CD4-positive, alpha-beta T cell treated with Interleukin-21 for 1 hour (primary cell): ENCODE measurements at regions not wholly inside any gene's neighbourhood (a gene's known extent, or its start where the extent isn't known, plus 50 kb on each side); places are given as distances from the start of the nearest gene placed in this dataset.
"Not testable (repeated sequence)": the region's sequence is repeated elsewhere in the genome, so short reads cannot be mapped to it uniquely, and the experiment has no call there.

Experiments
- DNase-seq: peaks from one replicate; pipeline ENCODE4 v3.0.0-alpha.2; 2020

- DNase-seq = no peak
These were observed 170.6 kb upstream of the SOX6 start for GRCh38 chr11:16526947-16527346.

GRCh38 chr11:16520713-16521112 is 164.4 kb upstream of the SOX6 start:
- DNase-seq = not testable (repeated sequence)

- DNase-seq = no peak
These were observed 156.5 kb upstream of the SOX6 start for GRCh38 chr11:16512899-16513241.

DNA sequence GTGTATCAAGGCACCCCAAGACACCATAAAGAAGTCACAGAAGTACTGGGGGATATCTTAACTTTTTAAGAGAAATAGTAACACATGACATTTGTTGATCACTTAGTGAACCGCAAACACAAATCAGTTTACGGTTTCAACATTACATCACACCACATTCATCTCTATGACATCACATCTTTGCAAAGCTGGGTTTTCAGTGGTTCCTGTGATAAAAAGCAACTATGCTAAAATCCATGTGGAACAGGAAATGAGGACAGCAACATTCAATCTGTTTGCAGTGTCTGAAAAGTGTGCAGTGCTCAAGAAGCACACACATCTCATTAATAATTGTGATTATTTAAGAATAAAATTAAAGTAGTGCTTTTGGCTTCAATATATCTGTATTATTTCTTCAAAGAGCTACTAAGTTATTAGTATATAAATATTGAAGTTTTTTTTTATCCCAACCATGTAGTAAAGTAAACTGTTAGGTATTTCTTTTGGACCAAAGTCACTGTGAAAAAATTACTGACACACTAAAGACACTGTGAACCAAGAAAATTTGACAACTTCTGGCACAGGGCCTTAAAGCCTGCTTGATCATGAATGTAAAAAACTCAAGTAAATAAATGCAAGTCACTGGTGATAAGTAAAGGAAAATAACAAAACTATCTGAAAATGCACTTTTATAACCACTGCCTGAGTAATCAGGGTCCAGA is 156.0 kb upstream of the SOX6 start:
- DNase-seq = no peak

- no peak for DNase-seq
These were observed 155.1 kb upstream of the SOX6 start for GRCh38 chr11:16511116-16512114.

DNA sequence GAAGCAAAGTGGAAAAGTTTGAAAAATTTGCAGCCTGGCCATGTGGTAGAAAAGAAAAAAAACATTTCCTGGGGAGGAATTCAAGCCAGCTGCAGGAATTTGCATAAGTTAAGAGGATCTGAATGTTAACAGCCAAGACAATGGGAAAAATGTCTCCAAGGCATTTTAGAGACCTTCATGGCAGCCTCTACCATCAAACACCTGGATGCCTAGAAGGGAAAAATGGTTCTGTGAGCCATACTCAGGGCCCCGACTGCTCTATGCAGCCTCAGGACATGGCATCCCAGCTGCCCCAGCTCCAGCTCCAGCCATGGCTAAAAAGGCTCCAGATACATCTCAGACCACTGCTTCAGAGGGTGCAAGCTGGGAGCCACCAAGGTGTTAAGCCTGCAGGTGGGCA is 149.1 kb upstream of the SOX6 start:
- no peak for DNase-seq

GRCh38 chr11:16503891-16504290 is 147.5 kb upstream of the SOX6 start:
- not testable (repeated sequence) for DNase-seq

DNA sequence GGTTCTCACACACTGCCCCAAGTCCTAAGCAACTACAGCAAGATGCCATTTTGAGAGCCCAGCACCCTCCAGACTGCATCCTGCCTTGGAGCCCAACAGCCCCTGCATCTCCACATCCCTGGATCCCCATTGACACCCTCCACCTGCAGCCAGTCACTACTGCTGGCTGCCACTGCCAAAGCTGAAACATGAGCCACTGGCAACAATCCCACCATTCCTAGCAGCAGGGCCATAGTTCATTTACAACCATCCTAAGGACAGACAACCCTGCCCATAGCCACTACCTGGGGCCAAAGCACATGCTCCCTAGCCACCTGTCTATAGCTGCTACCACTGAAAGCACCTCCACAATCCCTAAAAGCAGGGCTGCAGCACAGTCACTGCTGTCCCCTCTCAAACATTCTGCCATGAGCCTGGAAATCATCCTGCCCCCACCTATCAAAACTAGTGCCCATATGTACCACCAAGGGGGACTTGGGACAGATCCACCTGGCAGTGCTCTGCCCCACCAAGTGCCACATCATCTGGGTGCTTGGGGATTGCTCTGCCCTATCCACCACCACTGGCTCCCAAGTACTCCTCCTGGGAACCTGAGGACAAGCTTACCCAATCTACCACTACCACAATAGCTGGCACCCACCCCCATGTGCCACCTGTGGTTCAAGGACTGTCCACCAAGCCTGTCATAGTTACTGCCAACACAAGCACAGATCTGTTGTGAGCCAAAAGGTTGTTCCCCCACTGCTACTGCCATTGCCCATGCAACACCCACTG is 138.8 kb upstream of the SOX6 start:
- no peak for DNase-seq

DNA sequence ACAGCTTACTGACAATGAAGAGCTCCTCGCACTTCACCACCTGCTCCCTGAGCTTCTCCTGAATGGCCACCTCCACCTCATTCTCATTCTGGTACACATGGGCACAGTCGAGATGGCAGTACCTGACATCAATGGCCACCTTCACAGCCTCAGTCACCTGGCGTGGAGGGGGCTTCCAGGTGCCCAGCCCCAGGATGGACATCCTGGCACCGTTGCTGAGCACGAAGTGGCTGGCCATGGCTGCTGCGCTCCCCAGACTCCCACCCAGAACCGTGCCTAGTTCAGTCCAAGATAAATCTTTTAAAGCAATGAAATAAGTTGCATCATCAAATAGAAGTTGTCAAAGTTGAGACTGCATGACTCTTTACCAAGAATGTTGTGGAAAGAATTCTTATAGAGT is 128.1 kb upstream of the SOX6 start:
- no peak for DNase-seq

DNA sequence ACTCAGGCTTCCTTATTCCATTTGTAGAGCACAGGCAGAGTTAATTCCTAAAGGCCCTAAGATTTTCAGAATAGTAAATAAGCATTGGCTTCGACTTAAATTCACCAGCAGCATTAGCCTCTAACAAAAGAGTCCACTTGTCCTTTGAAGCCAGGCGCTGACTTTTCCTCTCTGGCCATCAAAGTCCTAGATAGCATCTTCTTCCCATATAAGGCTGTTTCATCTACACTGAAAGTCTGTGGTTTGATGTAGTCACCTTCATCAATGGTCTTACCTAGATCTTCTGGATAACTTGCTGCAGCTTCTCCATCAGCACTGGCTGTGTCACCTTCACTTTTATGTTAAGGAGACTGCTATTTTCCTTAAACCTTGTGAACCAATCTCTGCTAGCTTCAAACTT is 118.3 kb upstream of the SOX6 start:
- DNase-seq = no peak

DNA sequence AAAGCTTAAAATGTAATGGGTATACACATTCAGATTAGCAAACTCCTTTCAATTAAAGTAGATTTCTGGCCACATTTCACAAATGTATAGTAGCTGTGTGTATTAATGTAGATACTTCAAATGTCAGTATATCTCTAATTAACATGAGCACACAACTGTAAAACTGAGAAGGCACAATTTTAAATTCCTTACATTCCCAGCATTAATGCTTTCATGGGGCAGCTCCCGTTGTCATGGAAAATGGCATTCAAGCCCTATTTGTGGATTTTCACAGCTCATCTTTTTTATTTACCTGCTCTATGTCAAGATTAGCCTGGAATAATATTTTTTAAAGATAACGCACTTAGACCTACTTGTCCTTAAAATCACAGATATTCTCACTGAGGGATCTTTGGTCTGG is 113.6 kb upstream of the SOX6 start:
- DNase-seq = no peak

DNA sequence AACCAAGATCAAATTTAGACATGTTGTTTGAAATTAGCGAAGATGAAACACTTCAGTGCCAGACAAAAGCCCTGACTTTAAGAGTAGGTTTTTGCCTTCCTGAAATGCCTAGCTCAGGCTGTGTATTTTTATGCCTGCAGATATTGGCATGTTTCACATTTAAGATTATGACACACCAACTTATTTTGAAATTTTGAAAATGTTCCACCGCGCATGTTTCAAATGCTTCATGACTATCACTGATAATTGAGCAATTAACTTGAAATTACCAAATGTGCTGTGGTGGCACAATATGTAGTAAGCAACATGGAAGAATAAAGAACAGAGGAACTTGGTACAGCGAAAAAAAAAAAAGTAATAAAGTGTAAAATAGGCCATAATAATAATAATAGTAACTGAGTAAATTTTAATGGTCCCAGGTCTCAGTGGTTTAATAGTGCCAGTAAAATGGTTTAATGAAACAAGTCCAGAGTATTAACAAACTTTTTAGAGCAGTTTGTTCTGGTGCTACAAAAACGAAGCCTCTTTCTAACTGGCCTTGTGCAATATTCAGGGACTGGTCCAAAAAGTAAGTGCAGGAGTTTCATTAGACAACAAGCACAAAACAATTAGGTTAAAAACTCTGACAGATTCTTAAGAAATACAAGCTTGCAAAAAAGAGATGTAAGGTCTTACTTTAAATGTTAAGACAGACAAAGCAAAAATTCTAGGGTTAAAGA is 112.5 kb upstream of the SOX6 start:
- DNase-seq = no peak

- DNase-seq = no peak
These were observed 104.2 kb upstream of the SOX6 start for GRCh38 chr11:16460508-16460907.

DNA sequence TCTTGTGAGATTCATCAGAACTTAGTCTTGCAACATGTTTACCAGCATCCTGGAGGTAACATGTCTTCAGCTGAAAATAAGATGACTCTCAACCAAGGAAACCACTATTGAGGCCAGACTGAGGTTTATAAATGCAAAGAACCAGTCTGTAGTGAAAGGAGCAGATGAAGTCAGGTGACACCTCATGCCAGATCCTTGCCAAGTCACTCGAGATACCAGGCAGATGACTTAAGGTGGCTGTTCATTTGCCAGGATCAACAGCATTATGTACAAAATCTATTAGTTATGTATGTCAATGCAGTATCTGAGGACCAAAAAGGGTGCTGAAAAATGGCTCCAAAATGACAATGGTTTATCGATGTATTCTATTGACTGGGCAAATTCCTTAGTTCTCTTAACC is 100.0 kb upstream of the SOX6 start:
- no peak for DNase-seq

DNA sequence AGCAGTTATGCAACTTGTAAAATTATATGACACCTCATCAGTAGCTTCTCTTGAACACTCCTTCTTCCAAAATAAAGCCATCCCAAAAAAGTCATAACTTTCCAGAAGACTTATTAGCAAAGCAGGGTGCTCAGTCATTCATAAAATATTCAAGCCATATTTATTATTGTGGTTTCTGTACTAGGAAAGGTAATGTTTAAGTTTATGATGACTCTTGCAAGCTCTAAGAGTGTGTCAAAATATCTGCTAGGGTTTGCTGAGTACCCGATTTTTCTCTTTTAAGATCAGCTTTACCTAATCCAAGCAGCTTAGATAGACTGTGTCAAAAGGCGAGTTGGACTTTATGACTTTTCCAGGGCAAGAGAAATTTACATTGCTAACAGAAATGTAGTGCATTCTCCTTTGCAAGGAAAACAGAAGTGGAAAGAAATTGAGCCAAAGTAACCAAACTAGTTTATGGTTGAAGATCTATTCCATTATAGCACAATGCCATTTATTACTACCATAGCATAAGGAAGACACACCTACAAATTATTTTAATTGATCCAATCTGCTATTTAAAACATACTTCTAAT is 98.0 kb upstream of the SOX6 start:
- DNase-seq = no peak

DNA sequence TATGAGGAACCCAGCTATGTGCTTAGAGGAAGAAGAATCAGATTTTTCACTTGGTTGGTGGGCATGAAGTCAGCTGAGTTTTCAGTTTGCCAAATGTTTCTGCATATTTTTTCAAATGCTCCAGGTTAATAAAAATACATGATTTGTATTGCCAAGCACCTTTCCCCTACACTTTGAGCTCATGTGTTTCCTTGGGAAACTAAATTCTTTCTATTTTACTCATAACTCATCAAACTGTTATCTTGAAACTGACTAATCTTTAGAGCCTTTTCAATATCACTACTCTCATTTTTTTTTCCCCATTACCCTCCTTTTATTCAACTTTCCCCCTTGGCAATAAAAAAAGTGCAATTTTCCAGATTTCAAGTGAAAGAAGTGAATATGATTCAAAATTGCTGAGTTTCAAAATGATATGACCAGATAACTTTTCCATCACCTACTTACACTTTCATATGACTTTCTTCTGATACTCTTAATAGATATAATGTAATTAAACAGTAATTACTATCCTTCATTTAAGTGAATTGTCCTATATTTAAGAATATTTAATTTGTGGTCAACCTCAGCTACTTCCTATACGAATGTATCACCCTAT is 91.9 kb upstream of the SOX6 start:
- no peak for DNase-seq

DNA sequence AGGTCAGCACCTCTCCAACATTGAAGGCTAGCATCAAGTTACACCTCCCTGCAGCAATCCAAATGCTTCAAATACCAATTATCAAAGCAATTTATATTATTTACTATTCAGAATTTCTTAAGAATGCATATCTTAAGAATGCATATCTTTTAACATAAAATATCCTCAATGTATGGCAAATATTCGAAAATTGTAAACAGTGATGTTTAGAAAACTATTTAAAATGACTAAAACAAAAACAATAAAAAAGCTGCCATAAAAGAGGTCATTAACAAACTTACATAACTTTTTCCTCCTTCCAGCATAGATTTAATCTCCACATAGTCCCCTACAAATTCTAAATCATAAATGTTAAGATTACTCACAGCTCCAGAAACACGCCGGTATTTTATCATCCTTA is 85.1 kb upstream of the SOX6 start:
- no peak for DNase-seq

DNA sequence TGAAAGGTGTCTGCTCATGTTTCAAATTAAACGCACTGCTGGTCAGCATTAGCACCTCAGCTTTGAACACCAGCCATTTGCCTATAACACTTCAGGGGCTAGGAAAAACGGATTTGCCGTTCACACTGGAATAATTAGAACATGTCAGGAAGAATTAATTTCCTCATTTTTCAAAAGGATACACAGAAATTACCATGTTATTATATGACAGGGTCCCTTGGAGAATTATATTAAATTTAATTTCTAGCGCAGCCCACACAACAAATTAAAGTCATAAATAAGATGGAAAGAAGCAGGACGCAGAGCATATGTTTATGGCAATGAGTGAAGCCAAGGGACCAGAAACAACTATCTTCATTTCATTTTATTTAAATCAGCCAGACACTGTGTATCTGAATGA is 83.8 kb upstream of the SOX6 start:
- DNase-seq = no peak

DNA sequence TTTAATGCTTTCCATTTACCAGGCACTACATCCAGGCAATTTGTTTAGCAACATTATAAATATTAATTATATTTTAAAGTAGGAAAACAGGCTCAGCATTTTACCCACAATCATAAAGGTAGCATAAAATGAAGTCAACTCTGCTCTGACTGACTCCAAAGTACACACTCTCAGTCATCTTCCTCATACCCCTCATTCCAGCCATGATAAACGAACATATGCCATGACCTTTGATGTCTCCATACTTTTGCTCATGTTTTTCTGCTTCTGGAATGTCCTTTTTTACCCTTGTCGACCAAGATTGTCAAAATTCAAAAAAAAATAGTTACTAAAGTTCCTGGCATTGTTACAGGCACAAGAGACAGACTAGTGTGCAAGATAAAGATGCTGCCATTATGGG is 77.7 kb upstream of the SOX6 start:
- no peak for DNase-seq

DNA sequence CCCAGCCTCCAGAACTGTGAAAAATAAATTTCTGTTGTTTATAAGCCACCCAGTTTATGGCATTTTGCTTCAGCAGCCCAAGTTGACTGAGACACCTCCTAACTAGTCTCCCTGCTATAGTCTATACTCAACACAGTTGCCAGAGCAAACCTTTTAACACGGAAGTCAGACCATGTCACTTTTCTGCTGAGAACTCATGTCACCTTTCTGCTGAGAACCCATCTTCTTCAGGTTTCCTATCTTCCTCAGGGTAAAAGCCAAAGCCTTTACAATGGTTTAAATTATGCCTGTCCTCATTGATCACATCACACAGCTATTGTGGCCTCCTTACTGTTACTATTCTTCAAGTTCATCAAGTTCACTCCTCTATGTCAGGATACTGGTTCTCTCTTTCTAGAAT is 74.3 kb upstream of the SOX6 start:
- DNase-seq = no peak

DNA sequence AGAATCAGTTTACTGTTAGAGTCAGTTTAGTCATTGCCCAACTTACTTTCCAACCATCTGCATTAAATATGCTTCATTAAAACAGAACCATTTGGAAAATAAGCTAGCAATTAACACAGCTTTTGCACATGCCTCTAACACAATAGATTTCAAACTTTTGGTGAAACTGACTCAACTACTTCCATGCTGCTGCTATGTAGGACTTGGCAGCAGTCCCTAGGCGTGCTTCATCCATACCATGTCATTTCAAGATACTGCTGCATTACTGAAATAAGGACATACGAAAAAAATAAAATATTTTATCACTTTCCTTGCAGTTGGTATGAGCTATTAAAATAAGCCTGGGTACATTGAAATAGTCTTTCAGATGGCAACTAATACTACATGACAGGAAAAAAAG is 65.5 kb upstream of the SOX6 start:
- DNase-seq = no peak

- DNase-seq = no peak
These were observed 62.2 kb upstream of the SOX6 start for GRCh38 chr11:16418428-16419097.
